RWPE2 (cell line): ENCODE measurements at regions not wholly inside any gene's neighbourhood (a gene's known extent, or its start where the extent isn't known, plus 50 kb on each side); places are given as distances from the start of the nearest gene placed in this dataset.
A peak's percentile ranks its signal among the peaks of the same experiment; 100 is the strongest.

Experiments used
- ATAC-seq: fragments of 200-7000 bp; cut with Tn5 transposase; 3 replicates; pipeline ENCODE4 v1.9.1; 2021; ENCODE audit warnings: low read depth
- DNase-seq: peaks from one replicate; pipeline ENCODE4 v3.0.0-alpha.2; 2020; ENCODE audit warnings: low spot score
- H3K27ac ChIP-seq: fragments of 450-650 bp; 2 replicates; pipeline ENCODE4 v1.5.1; 2017; ENCODE audit warnings: mild to moderate bottlenecking; ENCODE audit not compliant: poor library complexity, severe bottlenecking
- H3K27me3 ChIP-seq: fragments of 250-450 bp; sonication (Bioruptor Pico); 2 replicates; pipeline ENCODE4 v1.5.1; 2021; ENCODE audit warnings: mild to moderate bottlenecking, moderate library complexity; ENCODE audit not compliant: insufficient read depth, poor library complexity, severe bottlenecking
- H3K36me3 ChIP-seq: fragments of 250-450 bp; sonication (Bioruptor Pico); 2 replicates; pipeline ENCODE4 v1.5.1; 2020; ENCODE audit warnings: low read depth, mild to moderate bottlenecking, moderate library complexity
- H3K4me1 ChIP-seq: fragments of 250-450 bp; sonication (Bioruptor Pico); 2 replicates; pipeline ENCODE4 v1.5.1; 2021; ENCODE audit warnings: mild to moderate bottlenecking, moderate library complexity; ENCODE audit not compliant: insufficient read depth, poor library complexity, severe bottlenecking
- H3K4me3 ChIP-seq: fragments of 250-450 bp; sonication (Bioruptor Pico); 2 replicates; pipeline ENCODE4 v1.5.1; 2021; ENCODE audit warnings: mild to moderate bottlenecking, moderate library complexity; ENCODE audit not compliant: severe bottlenecking
- H3K9me3 ChIP-seq: fragments of 250-450 bp; sonication (Bioruptor Pico); 2 replicates; pipeline ENCODE4 v1.5.1; 2021; ENCODE audit warnings: mild to moderate bottlenecking, moderate library complexity; ENCODE audit not compliant: severe bottlenecking
- TF ChIP-seq, protein P1 (sequence below): fragments of 450-650 bp; IDR thresholded peaks from one replicate; pipeline ENCODE4 v1.5.1; 2017; ENCODE audit warnings: mild to moderate bottlenecking, moderate library complexity; ENCODE audit not compliant: poor library complexity, severe bottlenecking

DNA sequence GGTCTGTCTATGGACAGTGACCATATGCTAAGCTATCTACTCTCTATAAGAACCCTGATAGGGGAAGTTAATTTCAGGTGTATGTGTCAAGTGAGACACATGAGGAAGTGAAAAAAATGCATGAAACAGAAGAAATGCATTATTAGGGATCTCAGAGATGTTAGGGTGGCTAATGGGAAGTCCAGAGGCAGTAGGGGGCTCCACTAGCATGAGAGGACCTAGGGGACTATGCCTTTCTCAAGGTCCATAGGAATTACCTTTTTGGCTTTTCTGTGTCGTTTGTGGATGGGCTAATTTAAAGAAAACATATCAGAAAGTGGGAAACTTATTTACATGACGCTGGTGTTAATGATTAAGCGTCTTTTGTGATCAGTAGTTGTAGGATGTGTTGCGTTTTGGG, 1653.2 kb downstream of the DPP10 start:
- no peak for ATAC-seq

DNA sequence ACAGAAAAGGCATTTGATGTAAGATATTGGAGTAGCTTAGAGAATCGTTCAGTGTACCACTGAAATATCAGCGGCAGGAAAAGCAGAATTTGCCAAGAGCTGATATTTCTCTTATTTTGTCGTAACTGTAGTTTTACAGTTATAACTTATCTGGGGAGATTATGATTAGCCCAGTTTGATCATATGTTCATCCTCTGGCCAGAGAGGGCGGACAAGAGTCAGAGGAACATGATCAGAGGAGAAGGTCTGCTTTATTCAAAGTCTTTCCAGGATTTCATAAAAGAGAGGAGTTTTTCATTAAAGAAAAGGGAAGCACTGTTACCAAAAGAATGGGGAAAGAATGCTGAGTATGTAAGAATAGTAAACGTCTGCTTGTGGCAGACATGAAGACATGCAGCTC, 1655.6 kb downstream of the DPP10 start:
- H3K9me3 ChIP-seq: no peaks in the 10 kb centered on the region
- DNase-seq: no peak
- ATAC-seq: no peak
- H3K4me1 ChIP-seq: no peaks in the 10 kb centered on the region
- TF ChIP-seq, protein P1, sequence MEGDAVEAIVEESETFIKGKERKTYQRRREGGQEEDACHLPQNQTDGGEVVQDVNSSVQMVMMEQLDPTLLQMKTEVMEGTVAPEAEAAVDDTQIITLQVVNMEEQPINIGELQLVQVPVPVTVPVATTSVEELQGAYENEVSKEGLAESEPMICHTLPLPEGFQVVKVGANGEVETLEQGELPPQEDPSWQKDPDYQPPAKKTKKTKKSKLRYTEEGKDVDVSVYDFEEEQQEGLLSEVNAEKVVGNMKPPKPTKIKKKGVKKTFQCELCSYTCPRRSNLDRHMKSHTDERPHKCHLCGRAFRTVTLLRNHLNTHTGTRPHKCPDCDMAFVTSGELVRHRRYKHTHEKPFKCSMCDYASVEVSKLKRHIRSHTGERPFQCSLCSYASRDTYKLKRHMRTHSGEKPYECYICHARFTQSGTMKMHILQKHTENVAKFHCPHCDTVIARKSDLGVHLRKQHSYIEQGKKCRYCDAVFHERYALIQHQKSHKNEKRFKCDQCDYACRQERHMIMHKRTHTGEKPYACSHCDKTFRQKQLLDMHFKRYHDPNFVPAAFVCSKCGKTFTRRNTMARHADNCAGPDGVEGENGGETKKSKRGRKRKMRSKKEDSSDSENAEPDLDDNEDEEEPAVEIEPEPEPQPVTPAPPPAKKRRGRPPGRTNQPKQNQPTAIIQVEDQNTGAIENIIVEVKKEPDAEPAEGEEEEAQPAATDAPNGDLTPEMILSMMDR: peak; percentile 8
- no peaks in the 10 kb centered on the region for H3K36me3 ChIP-seq
- H3K27me3 ChIP-seq: no peaks in the 10 kb centered on the region
- H3K27ac ChIP-seq: no peak overlapping the region
- H3K4me3 ChIP-seq: no peak overlapping the region

More for the DNA sequence above, 1653.2 kb downstream of the DPP10 start:
- TF ChIP-seq, protein P1: no peak
- H3K4me1 ChIP-seq: no peaks in the 10 kb centered on the region
- H3K36me3 ChIP-seq: no peaks in the 10 kb centered on the region
- H3K27ac ChIP-seq: no peak overlapping the region
- H3K27me3 ChIP-seq: no peaks in the 10 kb centered on the region
- H3K9me3 ChIP-seq: no peaks in the 10 kb centered on the region
- no peak overlapping the region for H3K4me3 ChIP-seq
- no peak for DNase-seq

DNA sequence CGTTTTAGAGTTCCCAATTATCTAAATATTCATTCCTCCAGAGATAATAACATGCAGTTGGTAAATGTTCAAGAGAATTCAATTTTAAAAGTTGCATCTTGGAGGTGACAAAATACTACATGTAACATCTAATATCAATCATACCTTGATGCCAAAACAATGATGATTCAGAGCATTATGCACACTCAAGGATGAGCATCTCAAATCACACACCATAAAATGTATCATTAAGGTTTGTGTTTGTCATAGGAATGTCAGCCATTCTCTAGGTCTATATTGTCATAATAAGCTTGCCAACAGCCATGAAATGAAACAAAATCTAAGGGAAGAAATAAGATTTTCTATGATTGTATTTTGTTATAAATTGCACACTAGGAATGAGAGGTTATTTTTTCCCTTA, 1667.0 kb downstream of the DPP10 start:
- DNase-seq (no peak), ATAC-seq (no peak)
- H3K4me1 ChIP-seq: no peaks in the 10 kb centered on the region
- no peak overlapping the region for H3K4me3 ChIP-seq
- no peaks in the 10 kb centered on the region for H3K36me3 ChIP-seq
- H3K27ac ChIP-seq: no peak overlapping the region
- no peaks in the 10 kb centered on the region for H3K9me3 ChIP-seq
- no peaks in the 10 kb centered on the region for H3K27me3 ChIP-seq
- TF ChIP-seq, protein P1: no peak

DNA sequence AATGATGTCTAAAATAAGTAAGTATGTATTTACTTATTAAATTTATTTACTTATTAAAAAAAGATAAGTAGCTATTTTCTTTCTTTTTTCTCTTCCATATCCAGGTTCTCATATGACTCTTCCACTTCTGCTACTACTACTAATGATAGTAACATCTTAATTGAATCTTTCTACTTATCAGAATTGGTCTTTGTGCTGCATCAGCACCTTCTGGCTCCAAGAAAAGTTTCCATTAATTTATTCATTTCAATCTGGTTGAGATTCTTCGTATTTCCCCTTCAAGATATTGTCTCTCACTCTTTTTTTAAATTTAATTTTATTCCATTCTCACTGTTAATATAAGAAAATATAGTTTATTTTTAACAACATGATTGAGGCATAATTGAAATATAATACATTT, 1675.4 kb downstream of the DPP10 start:
- Histone ChIP-seq H3K4me3 (no peak overlapping the region), H3K36me3 (no peaks in the 10 kb centered on the region), H3K27me3 (no peaks in the 10 kb centered on the region), H3K4me1 (no peaks in the 10 kb centered on the region), H3K9me3 (no peaks in the 10 kb centered on the region), H3K27ac (no peak overlapping the region)
- TF ChIP-seq, protein P1: no peak
- no peak for DNase-seq
- no peak for ATAC-seq

DNA sequence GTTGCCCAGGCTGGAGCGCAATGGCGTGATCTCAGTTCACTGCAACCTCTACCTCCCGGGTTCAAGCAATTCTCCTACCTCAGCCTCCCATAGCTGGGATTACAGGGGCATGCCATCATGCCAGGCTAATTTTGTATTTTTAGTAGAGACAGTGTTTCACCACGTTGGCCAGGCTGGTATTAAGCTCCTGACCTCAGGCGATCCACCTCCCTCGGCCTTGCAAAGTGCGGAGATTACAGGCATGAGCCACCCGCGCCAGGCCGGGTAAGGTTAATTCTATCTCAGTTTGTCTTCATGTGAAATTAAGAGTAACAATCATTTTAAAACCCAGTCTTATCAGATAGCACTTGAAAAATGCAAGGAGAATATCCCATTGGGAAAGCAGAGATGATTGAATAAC, 1681.7 kb upstream of the DDX18 start:
- no peaks in the 10 kb centered on the region for H3K27me3 ChIP-seq
- no peaks in the 10 kb centered on the region for H3K36me3 ChIP-seq
- DNase-seq (no peak), ATAC-seq (no peak)
- H3K4me1 ChIP-seq: no peaks in the 10 kb centered on the region
- no peak overlapping the region for H3K4me3 ChIP-seq
- peaks cover 1% of the 10 kb centered on the region for H3K9me3 ChIP-seq
- H3K27ac ChIP-seq: no peak overlapping the region
- TF ChIP-seq, protein P1: no peak
